IPS-NIHi7 (cell line): ENCODE measurements at regions not wholly inside any gene's neighbourhood (a gene's known extent, or its start where the extent isn't known, plus 50 kb on each side); places are given as distances from the start of the nearest gene placed in this dataset.
A peak's percentile ranks its signal among the peaks of the same experiment; 100 is the strongest.
"Not testable (repeated sequence)": the region's sequence is repeated elsewhere in the genome, so short reads cannot be mapped to it uniquely, and the experiment has no call there.

Experiments used
- DNase-seq: peaks from one replicate; pipeline ENCODE4 v3.0.0; 2012; ENCODE audit warnings: mixed read lengths; ENCODE audit errors: extremely low spot score

DNA sequence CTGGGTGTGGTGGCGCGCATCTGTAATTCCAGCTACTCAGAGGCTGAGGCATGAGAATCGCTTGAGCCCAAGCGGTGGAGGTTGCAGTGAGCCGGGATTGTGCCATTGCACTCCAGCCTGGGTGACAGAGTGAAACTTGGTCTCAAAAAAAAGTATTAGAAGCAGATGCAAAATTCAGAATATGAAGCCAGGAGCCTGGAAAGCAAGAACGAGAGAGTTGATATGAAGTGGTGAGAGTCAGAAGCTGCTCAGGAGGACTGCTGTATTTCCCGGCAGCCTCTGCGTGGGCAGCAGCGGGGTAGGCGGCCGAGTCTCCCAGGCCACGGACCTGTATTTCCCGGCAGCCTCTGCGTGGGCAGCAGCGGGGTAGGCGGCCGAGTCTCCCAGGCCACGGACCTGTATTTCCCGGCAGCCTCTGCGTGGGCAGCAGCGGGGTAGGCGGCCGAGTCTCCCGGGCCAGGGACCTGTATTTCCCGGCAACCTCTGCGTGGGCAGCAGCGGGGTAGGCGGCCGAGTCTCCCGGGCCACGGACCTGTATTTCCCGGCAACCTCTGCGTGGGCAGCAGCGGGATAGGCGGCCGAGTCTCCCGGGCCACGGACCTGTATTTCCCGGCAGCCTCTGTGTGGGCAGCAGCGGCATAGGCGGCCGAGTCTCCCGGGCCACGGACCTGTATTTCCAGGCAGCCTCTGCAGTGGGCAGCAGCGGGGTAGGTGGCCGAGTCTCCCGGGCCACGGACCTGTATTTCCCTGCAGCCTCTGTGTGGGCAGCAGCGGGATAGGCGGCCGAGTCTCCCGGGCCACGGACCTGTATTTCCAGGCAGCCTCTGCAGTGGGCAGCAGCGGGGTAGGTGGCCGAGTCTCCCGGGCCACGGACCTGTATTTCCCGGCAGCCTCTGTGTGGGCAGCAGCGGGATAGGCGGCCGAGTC, 145.2 kb upstream of the PITRM1 start:
- not testable (repeated sequence) for DNase-seq

DNA sequence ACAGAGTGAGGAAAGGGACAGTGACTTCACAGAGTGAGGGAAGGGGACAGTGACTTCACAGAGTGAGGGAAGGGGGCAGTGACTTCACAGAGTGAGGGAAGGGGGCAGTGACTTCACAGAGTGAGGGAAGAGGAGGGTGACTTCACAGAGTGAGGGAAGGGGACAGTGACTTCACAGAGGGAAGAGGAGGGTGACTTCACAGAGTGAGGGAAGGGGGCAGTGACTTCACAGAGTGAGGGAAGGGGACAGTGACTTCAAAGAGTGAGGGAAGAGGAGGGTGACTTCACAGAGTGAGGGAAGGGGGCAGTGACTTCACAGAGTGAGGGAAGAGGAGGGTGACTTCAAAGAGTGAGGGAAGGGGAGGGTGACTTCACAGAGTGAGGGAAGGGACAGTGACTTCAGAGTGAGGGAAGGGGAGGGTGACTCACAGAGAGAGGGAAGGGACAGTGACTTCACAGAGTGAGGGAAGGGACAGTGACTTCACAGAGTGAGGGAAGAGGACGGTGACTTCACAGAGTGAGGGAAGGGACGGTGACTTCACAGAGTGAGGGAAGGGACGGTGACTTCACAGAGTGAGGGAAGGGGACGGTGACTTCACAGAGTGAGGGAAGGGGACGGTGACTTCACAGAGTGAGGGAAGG, 142.0 kb upstream of the PITRM1 start:
- DNase-seq, result not testable (repeated sequence)

DNA sequence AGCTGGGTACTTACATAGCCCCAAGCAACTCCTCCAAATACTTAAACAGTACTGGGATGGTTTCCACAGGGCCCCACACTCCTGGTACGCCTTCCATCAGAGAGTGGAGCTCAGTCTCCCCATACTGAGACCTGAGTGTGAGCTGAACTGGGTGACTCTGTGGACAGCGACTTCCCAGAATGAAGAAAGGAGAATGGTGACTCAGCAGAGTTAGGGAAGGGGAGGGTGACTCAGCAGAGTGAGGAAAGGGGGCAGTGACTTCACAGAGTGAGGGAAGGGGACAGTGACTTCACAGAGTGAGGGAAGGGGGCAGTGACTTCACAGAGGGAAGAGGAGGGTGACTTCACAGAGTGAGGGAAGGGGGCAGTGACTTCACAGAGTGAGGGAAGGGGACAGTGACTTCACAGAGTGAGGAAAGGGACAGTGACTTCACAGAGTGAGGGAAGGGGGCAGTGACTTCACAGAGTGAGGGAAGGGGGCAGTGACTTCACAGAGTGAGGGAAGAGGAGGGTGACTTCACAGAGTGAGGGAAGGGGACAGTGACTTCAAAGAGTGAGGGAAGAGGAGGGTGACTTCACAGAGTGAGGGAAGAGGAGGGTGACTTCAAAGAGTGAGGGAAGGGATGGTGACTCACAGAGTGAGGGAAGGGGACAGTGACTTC, 141.3 kb upstream of the PITRM1 start:
- DNase-seq, result peak; percentile 63

DNA sequence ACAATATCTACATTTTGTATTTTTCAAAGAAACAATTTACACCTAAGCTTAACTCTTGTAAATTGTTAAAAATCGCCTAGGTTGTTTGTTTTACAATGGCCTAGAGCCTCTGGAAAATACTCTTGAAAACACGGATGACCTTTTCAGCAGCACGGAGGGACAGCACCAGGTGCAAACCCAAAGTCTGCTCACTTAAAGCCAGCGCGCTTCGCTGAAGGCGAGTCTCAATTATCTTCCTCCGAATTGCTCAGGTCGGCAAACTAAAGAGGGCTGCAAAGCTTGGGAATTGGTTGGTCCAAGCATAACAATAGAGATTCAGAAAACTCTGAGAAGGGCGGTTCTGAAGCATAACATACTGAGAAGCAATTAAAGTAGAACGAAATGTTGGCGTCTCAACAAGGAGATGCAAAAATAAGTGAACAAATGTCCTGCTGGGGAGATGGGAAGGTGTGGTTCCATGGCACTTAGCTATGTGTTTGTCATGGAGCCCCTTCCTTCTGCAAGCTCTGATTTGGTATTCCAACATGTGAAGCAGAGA, 139.9 kb upstream of the PITRM1 start:
- peak; percentile 35 for DNase-seq

DNA sequence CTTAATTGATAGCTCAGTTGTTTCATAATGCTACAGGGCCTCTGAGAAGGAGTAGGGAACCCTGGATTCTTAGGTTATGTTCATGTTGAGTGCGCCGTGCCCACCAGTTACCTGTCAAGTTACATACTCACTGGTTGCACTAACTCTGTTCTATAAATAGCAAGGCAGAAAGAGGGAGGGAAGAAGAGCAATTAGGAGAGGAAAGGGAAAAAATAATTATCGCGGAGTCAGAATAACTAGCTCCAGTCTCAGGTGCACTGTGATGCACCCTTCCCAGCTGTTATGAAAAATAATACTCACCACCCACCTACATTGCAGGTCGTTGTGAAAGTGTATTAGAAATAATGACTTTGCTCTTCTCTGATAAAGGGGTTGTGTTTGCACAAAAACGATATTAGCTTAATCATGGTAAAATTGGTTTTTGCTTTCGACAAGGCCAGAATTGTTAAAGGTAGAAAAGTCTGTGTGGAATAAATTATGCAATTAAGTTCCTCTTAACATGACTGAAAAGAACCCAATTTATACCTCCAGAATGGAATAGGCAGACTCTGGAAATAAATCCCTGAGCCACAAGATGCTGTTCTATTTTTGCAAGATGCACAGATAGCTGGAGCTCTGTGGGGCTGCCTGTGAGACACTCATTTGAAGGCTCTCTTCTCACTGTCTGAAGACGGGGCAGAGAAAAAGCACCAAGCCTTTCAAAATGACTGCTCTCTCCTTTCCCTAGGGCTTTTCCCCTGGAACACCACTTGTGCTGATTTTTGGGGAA, 137.6 kb upstream of the PITRM1 start:
- no peak for DNase-seq

DNA sequence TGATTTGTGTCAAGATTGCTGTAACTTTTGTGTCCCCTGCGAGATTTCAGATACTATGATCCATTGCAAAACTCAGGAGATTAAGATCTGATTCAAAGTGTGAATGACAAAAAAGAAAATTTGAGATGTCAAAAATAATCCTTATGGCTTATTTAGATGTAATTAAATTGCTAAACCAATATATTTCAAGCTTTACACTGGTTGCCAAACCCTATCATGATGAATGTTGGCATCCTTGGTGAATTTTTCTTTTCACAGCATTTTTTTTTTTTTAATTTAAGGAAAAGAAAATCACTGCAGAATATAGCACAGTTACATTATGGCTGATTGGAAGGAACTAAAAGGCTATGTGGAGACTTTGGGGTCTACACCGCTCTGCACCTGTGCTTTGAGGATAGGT, 133.5 kb upstream of the PITRM1 start:
- DNase-seq, result no peak

DNA sequence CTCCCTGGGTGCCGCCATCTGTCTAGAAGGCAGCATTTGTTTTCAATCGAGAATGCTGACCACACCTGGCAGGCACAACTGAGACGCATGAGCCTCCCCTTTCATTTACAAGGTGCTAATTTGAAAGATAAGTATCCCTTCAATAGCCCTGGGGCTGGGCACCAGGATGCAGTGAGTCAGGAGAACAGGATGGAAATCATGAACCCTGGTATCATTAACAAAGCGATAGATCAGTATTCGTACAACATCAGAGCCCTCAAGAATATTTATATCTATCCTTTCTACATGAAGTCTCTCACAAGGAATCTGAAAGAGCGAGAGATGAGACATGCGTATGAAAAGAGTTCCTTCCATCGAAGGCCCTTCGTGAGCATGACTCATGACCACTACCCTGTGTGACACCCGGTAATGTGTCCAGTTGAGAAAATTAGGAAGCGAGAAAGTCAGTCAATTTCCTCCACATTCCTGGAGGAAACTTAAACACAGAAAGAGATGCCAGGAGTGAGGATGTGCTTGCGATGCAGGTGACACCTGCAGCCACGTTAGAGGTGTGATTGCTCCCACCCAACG, 123.1 kb upstream of the PITRM1 start:
- DNase-seq, result no peak

DNA sequence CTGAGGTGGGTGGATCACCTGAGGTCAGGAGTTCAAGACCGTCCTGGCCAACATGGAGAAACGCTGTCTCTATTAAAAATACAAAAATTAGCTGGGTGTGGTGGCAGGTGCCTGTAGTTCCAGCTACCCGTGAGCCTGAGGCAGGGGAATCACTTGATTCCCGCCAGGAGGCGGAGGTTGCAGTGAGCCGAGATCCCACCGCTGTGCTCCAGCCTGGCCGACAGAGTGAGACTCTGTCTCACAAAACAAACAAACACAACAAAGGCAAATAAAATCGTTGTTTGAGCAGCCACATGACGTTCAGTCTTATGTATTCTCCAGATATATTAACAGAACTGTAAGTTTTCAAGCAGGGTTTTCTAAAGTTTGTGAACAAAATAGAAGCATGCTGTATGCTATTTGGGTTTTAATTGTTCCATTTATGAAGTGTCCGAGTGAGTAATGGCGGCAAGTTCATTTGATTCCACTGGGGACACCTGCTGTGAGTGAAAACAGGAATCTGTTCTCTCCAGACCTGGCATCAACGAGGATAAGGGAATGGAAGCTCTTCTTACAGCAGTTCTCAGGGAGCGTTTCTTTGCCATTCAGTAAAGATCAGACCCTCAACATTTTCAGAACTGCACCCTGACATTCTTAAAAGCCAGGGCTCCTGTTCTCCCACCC, 122.5 kb upstream of the PITRM1 start:
- no peak for DNase-seq

DNA sequence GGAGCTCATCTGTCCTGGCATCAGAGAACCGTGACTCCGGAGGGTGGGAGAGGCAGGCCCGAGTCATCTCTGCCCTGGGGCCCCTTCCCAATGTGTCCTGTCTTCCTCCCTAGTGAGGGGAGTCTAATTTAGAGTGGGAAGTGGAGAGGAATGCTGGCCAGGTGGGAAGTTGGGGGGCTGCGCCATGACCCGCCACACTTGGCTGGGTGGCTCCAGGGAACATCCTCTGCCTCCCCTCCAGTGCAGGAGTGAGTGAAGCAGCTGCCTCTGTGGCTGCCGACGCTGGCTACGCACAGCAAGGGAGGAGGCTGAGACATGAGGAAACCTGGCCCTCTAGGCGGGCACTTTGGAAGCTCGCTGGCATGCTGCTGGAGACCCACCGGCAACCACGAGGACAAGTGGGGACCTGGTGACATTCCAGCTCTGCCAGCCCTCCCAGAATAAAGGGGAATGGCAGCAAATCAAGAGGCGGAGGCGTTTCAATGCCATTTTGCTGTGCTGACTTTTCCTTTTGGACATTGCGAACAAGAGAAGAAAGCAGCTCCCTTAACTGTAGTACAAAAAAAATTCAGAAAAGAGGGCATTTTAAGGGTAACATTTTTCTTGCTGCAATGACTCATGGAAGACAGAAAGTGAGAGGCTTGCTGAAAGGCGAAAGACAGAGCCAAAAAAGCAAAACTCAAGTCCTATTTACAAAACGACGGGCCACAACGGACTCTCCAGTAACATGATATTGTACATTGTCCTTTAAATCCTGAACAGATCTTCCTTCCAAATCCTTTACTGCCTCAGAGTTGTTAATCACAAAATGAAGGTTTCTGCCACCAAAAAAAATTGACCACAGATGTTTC, 121.2 kb upstream of the PITRM1 start:
- DNase-seq, result no peak

DNA sequence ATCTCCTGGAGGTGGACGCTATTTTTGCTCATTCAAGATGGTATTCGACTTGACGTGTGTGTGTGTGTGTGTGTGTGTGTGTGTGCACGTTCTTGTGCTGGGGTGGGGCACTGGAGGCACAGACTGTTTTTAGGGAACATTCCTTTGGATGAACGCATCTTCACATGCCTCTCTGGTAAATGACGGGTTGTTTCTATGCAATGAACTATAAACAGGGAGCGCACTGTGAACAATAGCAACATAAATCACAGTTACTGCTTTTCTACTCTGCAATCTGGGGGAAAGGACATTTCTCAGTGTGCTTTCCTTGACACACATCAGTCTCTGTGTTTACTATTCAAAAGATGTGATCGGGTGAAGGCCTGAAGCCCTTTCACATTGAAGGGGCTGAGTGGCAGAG, 120.1 kb upstream of the PITRM1 start:
- no peak for DNase-seq

DNA sequence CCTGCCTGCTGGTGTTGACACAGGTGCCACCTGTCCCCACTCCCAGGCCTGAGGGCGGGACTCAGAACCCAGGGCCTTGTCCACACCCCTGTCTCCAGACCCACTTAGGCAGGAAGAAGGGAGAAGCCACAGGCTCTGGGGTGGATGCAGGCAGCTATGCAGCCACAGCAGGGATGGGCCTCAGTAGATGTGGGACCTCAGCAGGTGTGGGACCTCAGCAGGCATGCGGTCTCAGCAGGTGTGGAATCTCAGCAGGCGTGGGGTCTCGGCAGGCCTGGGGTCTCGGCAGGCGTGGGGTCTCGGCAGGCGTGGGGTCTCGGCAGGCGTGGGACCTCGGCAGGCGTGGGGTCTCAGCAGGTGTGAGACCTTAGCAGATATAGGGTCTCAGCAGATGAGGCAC, 118.0 kb upstream of the PITRM1 start:
- DNase-seq, result no peak

DNA sequence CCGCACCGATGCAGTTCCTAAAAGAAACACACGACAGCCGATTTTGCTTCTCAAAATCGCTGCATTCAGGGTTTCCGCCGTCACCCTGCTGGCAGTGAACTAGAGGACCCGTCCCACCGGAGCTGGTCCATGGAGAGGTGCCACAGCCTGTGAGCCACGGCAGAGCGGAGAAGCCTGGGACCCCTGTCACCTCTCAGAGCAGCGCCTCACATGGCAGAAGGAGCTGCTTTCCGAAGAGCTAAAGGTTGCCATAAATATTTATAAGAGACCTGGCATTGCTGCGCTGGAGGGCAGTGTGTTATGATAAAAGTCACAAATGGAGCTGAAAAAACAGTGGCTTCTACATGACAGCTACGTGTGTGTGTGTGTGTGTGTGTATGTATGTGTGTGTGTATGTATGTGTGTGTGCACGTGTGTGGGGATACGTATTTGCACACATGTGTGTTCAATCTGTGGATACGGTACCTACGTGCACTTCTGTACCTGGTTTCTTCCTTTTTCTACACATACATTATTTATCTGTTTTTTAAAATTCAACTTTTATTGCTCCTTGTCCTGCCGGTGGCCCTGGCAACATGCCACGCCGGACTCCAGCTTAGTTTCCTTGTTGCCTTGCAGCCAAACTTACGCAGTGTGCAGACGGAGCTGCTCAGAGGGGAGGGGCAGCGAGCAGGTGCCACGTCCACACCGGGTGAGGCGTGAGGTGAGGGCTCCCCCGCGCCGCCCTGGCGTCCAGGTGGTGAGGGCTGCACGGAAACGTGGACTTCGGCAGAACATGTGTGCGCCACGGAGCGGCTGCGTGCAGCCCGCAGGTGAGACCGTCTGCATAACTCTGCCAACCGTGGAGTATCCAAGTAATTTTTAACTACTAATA, 115.2 kb upstream of the PITRM1 start:
- no peak for DNase-seq

DNA sequence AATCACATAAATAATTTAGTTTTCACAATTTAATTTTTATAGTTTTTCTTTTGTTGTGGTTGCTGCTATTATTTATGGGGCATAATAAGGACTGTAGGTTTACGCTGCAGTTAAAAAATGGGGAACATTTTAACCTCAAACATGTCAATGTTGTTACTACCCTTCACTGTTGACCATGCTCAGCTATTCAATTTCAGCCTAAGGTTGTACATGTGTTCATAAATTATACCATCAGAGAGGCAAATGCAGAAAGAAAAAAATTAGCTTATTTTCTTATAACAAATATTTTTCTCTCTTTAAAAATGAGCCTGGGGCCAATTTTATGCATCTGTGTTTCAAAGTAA, 110.1 kb upstream of the PITRM1 start:
- no peak for DNase-seq

DNA sequence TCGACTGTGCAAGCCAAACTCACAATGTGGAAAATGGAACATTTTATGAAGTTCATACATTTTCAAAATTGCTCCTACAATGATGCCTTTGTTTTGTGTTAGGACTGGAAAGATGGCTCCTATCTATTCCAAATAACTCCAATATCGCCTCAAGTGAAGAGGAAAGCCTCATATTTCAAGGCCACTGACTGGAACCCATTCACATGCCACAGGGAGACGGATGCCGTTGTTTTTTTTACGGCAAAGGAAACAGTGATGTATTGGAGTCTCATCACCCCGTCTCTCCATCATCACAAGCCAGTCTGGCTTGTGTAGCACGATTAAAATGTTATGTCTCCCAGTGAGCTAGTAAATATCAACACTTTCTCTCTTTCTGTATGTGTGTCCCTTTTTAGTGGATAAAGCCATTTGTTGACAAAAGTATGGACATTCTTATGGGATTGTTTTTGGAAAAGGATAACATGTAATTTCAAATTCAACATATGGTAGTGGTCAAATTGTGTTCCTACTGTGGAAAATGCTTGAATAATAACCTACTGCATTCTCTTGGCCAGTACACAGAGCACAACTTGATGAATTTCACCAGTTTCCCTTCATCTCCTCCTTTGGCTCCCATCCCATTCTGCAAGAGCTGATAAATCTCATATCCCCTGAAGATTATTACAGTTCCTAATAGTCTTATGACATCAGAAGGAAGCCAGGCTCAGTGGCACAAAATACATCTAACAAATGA, 109.5 kb upstream of the PITRM1 start:
- DNase-seq, result no peak

DNA sequence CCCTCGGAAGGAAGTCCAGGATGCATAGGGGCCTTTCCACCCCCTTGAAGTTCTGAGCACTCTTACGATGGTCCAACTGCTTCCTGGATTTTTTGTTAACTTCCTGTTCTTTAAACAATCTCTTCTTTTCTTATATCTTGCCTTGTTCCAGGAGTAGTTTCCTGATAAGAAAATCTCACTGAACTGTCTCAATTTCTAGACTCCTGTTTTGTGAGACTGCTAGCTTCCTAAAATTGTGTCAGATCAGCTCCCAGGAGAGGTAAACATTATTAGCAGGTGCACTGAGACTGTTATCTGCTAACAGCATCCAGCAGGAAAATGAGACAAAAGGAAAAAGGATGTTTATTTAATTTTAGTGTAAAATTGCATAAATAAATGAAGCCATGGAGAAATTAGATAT, 106.2 kb upstream of the PITRM1 start:
- no peak for DNase-seq

DNA sequence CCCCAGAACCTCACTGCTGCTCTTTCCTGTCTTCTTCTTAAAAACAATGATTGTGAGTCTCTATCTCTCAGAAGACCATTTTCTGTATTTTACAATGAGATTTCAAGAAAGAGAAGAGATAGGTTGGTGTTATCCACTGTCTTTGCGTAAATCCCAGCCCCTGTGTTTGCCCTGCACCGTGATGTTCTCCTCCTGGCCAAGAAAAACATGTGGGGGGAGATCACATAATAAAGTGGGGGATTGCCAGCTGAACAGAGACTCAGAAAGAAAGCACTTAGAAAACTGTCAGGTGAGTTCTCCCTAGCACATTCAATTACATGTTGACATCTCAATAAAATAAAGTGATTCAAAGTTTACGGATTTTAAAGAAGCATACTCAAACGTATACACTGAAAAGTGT, 105.0 kb upstream of the PITRM1 start:
- DNase-seq, result no peak

DNA sequence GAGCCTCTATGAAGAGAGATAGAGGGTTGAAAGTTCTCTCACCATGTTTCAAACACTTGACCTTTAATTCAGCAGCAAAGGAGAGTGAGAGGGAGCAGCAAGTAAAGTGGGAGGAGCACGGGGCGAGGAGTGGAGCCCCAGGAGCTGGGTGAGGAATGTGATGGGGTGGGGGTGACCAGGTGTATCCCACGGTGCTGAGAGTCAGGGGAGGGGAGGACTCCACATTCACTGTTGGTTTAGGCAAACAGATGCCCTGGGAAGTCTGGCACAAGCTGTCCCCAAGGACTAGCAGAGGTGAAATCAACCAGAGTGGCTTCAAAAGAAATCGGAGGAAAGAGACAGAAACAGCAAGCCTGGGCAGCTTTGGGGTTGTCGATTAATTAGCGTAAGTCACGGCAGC, 101.8 kb upstream of the PITRM1 start:
- DNase-seq, result no peak

DNA sequence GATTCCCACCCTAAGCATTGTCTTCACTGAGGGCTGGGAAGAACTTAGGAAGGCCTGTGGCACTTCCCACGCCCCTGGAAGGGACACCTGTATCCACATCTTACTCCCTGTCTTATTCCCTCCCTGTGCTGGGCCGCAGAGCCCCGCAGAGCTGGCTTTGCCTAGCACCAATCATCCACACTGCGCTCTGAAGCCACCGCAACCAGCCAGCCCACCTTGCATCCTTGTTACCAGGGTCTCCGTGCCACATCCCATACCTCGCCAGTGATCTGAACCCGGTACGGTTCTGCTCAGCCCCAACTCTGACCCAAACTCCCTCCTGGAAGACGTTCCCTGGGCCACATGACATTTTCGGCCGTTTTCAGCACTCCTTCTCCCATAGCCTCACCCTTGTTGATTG, 101.4 kb upstream of the PITRM1 start:
- DNase-seq, result no peak
